NB4 (cell line): ENCODE measurements at regions not wholly inside any gene's neighbourhood (a gene's known extent, or its start where the extent isn't known, plus 50 kb on each side); places are given as distances from the start of the nearest gene placed in this dataset.

ENCODE experiments used
- MAX ChIP-seq: IDR thresholded peaks from 2 replicates; pipeline ENCODE4 v1.6.1; 2011; ENCODE audit warnings: low read depth, low read length
- POLR2A ChIP-seq: IDR thresholded peaks from 2 replicates; pipeline ENCODE4 v1.6.1; 2011; ENCODE audit warnings: mild to moderate bottlenecking; ENCODE audit not compliant: insufficient read length; ENCODE audit errors: extremely low read depth
- TF ChIP-seq, protein P1 (sequence below): IDR thresholded peaks from one replicate; pipeline ENCODE4 v1.5.1; 2012; ENCODE audit warnings: low read depth, low read length

- TF ChIP-seq, protein P1, sequence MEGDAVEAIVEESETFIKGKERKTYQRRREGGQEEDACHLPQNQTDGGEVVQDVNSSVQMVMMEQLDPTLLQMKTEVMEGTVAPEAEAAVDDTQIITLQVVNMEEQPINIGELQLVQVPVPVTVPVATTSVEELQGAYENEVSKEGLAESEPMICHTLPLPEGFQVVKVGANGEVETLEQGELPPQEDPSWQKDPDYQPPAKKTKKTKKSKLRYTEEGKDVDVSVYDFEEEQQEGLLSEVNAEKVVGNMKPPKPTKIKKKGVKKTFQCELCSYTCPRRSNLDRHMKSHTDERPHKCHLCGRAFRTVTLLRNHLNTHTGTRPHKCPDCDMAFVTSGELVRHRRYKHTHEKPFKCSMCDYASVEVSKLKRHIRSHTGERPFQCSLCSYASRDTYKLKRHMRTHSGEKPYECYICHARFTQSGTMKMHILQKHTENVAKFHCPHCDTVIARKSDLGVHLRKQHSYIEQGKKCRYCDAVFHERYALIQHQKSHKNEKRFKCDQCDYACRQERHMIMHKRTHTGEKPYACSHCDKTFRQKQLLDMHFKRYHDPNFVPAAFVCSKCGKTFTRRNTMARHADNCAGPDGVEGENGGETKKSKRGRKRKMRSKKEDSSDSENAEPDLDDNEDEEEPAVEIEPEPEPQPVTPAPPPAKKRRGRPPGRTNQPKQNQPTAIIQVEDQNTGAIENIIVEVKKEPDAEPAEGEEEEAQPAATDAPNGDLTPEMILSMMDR: no peak
- TF ChIP-seq POLR2A (no peak), MAX (no peak)
Measured at GRCh38 chr1:11407301-11407994, 71.5 kb upstream of the DISP3 start.
